Smooth muscle cell (in vitro differentiated cells): ENCODE measurements at regions not wholly inside any gene's neighbourhood (a gene's known extent, or its start where the extent isn't known, plus 50 kb on each side); places are given as distances from the start of the nearest gene placed in this dataset.

Experiments used
- DNase-seq: peaks from one replicate; lab custom pipeline; 2025; ENCODE audit not compliant: unreplicated experiment; lab: John Stamatoyannopoulos, UW
- H2AFZ ChIP-seq: fragments of 200-600 bp; sonication (generic); 2 replicates; pipeline ENCODE4 v1.6.0; 2016; ENCODE audit warnings: antibody characterized with exemption, low read depth, mild to moderate bottlenecking
- H3F3A ChIP-seq: fragments of 200-600 bp; sonication (generic); 2 replicates; pipeline ENCODE4 v1.6.0; 2017; ENCODE audit warnings: antibody characterized with exemption, low read depth
- H3K27ac ChIP-seq: fragments of 200-600 bp; sonication (generic); 2 replicates; pipeline ENCODE4 v1.5.1; 2016; ENCODE audit warnings: low read depth, mild to moderate bottlenecking
- H3K27me3 ChIP-seq: fragments of 200-600 bp; sonication (generic); 2 replicates; pipeline ENCODE4 v1.6.1; 2016; ENCODE audit warnings: low read depth, mild to moderate bottlenecking
- H3K36me3 ChIP-seq: fragments of 200-600 bp; sonication (generic); 2 replicates; pipeline ENCODE4 v1.5.1; 2016; ENCODE audit warnings: low read depth
- H3K4me1 ChIP-seq: fragments of 200-600 bp; sonication (generic); 2 replicates; pipeline ENCODE4 v1.5.1; 2016; ENCODE audit warnings: low read depth
- H3K4me2 ChIP-seq: fragments of 200-600 bp; sonication (generic); 2 replicates; pipeline ENCODE4 v1.6.0; 2016; ENCODE audit warnings: mild to moderate bottlenecking
- H3K4me3 ChIP-seq: fragments of 200-600 bp; sonication (generic); 2 replicates; pipeline ENCODE4 v1.5.1; 2016; ENCODE audit warnings: mild to moderate bottlenecking
- H3K79me2 ChIP-seq: fragments of 200-600 bp; sonication (generic); 2 replicates; pipeline ENCODE4 v1.6.0; 2016; ENCODE audit warnings: low read depth, mild to moderate bottlenecking
- H3K9ac ChIP-seq: fragments of 200-600 bp; sonication (generic); 2 replicates; pipeline ENCODE4 v1.6.0; 2016; ENCODE audit warnings: low read depth
- H3K9me3 ChIP-seq: fragments of 200-600 bp; sonication (generic); replicated peaks from 2 replicates; pipeline ENCODE4 v1.5.1; 2016; ENCODE audit warnings: low read depth
- H4K20me1 ChIP-seq: fragments of 200-600 bp; sonication (generic); 2 replicates; pipeline ENCODE4 v1.6.0; 2016; ENCODE audit warnings: low read depth
- CTCF ChIP-seq: fragments of 200-600 bp; sonication (generic); IDR thresholded peaks from 2 replicates; pipeline ENCODE4 v1.5.1; 2017; ENCODE audit warnings: borderline replicate concordance, mild to moderate bottlenecking, antibody characterized with exemption; ENCODE audit not compliant: insufficient read depth, poor library complexity, severe bottlenecking
- WGBS: methylation state at CpG from one replicate; pipeline ENCODE4 v1.1.7; 2016; ENCODE audit warnings: low lambda C conversion rate; 5-methylcytosine and 5-hydroxymethylcytosine counted together

GRCh38 chr14:40374221-40374620 lies 942.0 kb upstream of the FBXO33 start:
- DNase-seq = no peak
- 95% methylated on average over 10 of the region's 10 CpGs for WGBS

GRCh38 chr14:40371011-40371410 lies 938.8 kb upstream of the FBXO33 start:
- 50% methylated on average over 2 of the region's 2 CpGs for WGBS

More at GRCh38 chr14:40374221-40374620, 942.0 kb upstream of the FBXO33 start:
- Histone ChIP-seq H3K9me3 (no peaks in the 10 kb centered on the region), H3K4me1 (no peaks in the 10 kb centered on the region), H3K4me3 (no peak overlapping the region), H3K27ac (no peak overlapping the region), H3F3A (no peaks in the 10 kb centered on the region), H3K27me3 (no peaks in the 10 kb centered on the region), H3K9ac (no peak overlapping the region), H3K36me3 (no peaks in the 10 kb centered on the region), H3K4me2 (no peak overlapping the region), H4K20me1 (no peaks in the 10 kb centered on the region), H3K79me2 (no peaks in the 10 kb centered on the region), H2AFZ (no peak overlapping the region)
- TF ChIP-seq CTCF = no peak

GRCh38 chr14:40368314-40368713 lies 936.1 kb upstream of the FBXO33 start:
- Histone ChIP-seq H2AFZ (no peak overlapping the region), H3K4me1 (no peaks in the 10 kb centered on the region), H3K9me3 (no peaks in the 10 kb centered on the region), H4K20me1 (no peaks in the 10 kb centered on the region), H3K9ac (no peak overlapping the region), H3F3A (no peaks in the 10 kb centered on the region), H3K4me3 (no peak overlapping the region), H3K79me2 (no peaks in the 10 kb centered on the region), H3K36me3 (no peaks in the 10 kb centered on the region), H3K27ac (no peak overlapping the region), H3K4me2 (no peak overlapping the region), H3K27me3 (no peaks in the 10 kb centered on the region)
- WGBS = 100% methylated on average over 2 of the region's 2 CpGs
- DNase-seq = no peak
- no peak for TF ChIP-seq CTCF

More at GRCh38 chr14:40371011-40371410, 938.8 kb upstream of the FBXO33 start:
- no peaks in the 10 kb centered on the region for H3K27me3 ChIP-seq
- no peak for TF ChIP-seq CTCF
- H3K4me1 ChIP-seq = no peaks in the 10 kb centered on the region
- no peak overlapping the region for H3K4me3 ChIP-seq
- no peaks in the 10 kb centered on the region for H3K36me3 ChIP-seq
- no peak overlapping the region for H3K4me2 ChIP-seq
- H3F3A ChIP-seq = no peaks in the 10 kb centered on the region
- H3K9me3 ChIP-seq = no peaks in the 10 kb centered on the region
- no peak overlapping the region for H2AFZ ChIP-seq
- H4K20me1 ChIP-seq = no peaks in the 10 kb centered on the region
- no peaks in the 10 kb centered on the region for H3K79me2 ChIP-seq
- H3K9ac ChIP-seq = no peak overlapping the region
- DNase-seq = no peak
- H3K27ac ChIP-seq = no peak overlapping the region

GRCh38 chr14:40367717-40368116 lies 935.5 kb upstream of the FBXO33 start:
- DNase-seq = no peak
- H2AFZ ChIP-seq = no peak overlapping the region
- H3K9me3 ChIP-seq = no peaks in the 10 kb centered on the region
- no peaks in the 10 kb centered on the region for H4K20me1 ChIP-seq
- no peaks in the 10 kb centered on the region for H3K27me3 ChIP-seq
- no peaks in the 10 kb centered on the region for H3F3A ChIP-seq
- no peak overlapping the region for H3K4me3 ChIP-seq
- no peak for TF ChIP-seq CTCF
- no peaks in the 10 kb centered on the region for H3K79me2 ChIP-seq
- no peak overlapping the region for H3K27ac ChIP-seq
- no peak overlapping the region for H3K4me2 ChIP-seq
- no peaks in the 10 kb centered on the region for H3K36me3 ChIP-seq
- H3K9ac ChIP-seq = no peak overlapping the region
- no peaks in the 10 kb centered on the region for H3K4me1 ChIP-seq
